ENCODE measurements at regions not wholly inside any gene's neighbourhood (a gene's known extent, or its start where the extent isn't known, plus 50 kb on each side); places are given as distances from the start of the nearest gene placed in this dataset.

DNA sequence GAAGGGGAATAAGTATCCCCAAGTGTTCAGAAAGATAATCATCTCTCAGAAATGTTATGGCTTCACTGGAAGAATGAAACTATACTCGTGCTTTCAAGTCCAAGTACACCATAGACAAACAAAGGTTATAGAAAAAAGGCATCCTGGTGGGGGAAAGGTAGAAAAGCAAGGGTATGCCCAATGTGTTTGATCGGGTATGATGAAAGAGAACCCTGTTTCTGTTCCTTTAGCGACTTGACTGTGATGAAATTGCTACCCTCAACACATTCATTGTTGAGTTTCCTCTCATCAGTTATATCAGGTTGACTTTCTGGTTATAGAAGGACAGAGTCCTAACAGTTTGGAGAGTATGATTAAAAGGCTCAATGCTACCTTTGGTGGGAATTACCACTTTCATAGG lies 464.3 kb downstream of the GRXCR1 start (continued):
- TF ChIP-seq ARID5B (CRISPR knock-in tag; IDR thresholded peaks at IDR 0.05) (peak; percentile 97), ZBTB3 (CRISPR knock-in tag; IDR thresholded peaks at IDR 0.05; ENCODE audit: borderline replicate concordance, low read depth) (no peak), JUND (CRISPR knock-in tag; IDR thresholded peaks at IDR 0.05) (no peak), CBFB (CRISPR knock-in tag; IDR thresholded peaks at IDR 0.05) (no peak), NCOA2 (CRISPR knock-in tag; IDR thresholded peaks at IDR 0.05) (peak; percentile 79), FOXA3 (CRISPR knock-in tag; IDR thresholded peaks at IDR 0.05) (peak; percentile 84), ZFP36 (IDR thresholded peaks at IDR 0.05; ENCODE audit: borderline replicate concordance, low read depth, low read length, partially characterized antibody) (no peak), ZZZ3 (CRISPR knock-in tag; IDR thresholded peaks at IDR 0.05; ENCODE audit: borderline replicate concordance) (no peak), SRY (CRISPR knock-in tag; IDR thresholded peaks at IDR 0.05) (no peak), MED1 (CRISPR knock-in tag; IDR thresholded peaks at IDR 0.05) (peak; percentile 40; the same call in 1 of the 2 replicates), ZMYM2 (CRISPR knock-in tag; IDR thresholded peaks at IDR 0.05) (no peak), IKZF5 (CRISPR knock-in tag; IDR thresholded peaks at IDR 0.05) (no peak), HIVEP1 (CRISPR knock-in tag; IDR thresholded peaks at IDR 0.05) (no peak), FIP1L1 (IDR thresholded peaks at IDR 0.05; ENCODE audit: borderline replicate concordance, insufficient read depth, low read depth, low read length) (no peak), TBX2 (CRISPR knock-in tag; IDR thresholded peaks at IDR 0.05; ENCODE audit: borderline replicate concordance) (peak; percentile 42; the same call in 1 of the 2 replicates), YEATS4 (CRISPR knock-in tag; IDR thresholded peaks at IDR 0.05; ENCODE audit: borderline replicate concordance) (no peak), CEBPG (CRISPR knock-in tag; IDR thresholded peaks at IDR 0.05) (peak; percentile 83)
- TF ChIP-seq, protein P1, sequence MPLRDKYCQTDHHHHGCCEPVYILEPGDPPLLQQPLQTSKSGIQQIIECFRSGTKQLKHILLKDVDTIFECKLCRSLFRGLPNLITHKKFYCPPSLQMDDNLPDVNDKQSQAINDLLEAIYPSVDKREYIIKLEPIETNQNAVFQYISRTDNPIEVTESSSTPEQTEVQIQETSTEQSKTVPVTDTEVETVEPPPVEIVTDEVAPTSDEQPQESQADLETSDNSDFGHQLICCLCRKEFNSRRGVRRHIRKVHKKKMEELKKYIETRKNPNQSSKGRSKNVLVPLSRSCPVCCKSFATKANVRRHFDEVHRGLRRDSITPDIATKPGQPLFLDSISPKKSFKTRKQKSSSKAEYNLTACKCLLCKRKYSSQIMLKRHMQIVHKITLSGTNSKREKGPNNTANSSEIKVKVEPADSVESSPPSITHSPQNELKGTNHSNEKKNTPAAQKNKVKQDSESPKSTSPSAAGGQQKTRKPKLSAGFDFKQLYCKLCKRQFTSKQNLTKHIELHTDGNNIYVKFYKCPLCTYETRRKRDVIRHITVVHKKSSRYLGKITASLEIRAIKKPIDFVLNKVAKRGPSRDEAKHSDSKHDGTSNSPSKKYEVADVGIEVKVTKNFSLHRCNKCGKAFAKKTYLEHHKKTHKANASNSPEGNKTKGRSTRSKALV (CRISPR knock-in tag; IDR thresholded peaks at IDR 0.05): no peak
- TF ChIP-seq, protein P2, sequence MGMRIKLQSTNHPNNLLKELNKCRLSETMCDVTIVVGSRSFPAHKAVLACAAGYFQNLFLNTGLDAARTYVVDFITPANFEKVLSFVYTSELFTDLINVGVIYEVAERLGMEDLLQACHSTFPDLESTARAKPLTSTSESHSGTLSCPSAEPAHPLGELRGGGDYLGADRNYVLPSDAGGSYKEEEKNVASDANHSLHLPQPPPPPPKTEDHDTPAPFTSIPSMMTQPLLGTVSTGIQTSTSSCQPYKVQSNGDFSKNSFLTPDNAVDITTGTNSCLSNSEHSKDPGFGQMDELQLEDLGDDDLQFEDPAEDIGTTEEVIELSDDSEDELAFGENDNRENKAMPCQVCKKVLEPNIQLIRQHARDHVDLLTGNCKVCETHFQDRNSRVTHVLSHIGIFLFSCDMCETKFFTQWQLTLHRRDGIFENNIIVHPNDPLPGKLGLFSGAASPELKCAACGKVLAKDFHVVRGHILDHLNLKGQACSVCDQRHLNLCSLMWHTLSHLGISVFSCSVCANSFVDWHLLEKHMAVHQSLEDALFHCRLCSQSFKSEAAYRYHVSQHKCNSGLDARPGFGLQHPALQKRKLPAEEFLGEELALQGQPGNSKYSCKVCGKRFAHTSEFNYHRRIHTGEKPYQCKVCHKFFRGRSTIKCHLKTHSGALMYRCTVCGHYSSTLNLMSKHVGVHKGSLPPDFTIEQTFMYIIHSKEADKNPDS (CRISPR knock-in tag; IDR thresholded peaks at IDR 0.05): no peak
- TF ChIP-seq, protein P3, sequence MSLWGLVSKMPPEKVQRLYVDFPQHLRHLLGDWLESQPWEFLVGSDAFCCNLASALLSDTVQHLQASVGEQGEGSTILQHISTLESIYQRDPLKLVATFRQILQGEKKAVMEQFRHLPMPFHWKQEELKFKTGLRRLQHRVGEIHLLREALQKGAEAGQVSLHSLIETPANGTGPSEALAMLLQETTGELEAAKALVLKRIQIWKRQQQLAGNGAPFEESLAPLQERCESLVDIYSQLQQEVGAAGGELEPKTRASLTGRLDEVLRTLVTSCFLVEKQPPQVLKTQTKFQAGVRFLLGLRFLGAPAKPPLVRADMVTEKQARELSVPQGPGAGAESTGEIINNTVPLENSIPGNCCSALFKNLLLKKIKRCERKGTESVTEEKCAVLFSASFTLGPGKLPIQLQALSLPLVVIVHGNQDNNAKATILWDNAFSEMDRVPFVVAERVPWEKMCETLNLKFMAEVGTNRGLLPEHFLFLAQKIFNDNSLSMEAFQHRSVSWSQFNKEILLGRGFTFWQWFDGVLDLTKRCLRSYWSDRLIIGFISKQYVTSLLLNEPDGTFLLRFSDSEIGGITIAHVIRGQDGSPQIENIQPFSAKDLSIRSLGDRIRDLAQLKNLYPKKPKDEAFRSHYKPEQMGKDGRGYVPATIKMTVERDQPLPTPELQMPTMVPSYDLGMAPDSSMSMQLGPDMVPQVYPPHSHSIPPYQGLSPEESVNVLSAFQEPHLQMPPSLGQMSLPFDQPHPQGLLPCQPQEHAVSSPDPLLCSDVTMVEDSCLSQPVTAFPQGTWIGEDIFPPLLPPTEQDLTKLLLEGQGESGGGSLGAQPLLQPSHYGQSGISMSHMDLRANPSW (CRISPR knock-in tag; IDR thresholded peaks at IDR 0.05; ENCODE audit: borderline replicate concordance): no peak

Measured in HepG2 (cell line).